HG03039 (cell line): ENCODE measurements at regions not wholly inside any gene's neighbourhood (a gene's known extent, or its start where the extent isn't known, plus 50 kb on each side); places are given as distances from the start of the nearest gene placed in this dataset.

ENCODE experiments used
- ATAC-seq: cut with Tn5 transposase; IDR thresholded peaks from one replicate; pipeline ENCODE4 v1.9.1; 2021; ENCODE audit warnings: mild to moderate bottlenecking, moderate library complexity; ENCODE audit not compliant: unreplicated experiment

DNA sequence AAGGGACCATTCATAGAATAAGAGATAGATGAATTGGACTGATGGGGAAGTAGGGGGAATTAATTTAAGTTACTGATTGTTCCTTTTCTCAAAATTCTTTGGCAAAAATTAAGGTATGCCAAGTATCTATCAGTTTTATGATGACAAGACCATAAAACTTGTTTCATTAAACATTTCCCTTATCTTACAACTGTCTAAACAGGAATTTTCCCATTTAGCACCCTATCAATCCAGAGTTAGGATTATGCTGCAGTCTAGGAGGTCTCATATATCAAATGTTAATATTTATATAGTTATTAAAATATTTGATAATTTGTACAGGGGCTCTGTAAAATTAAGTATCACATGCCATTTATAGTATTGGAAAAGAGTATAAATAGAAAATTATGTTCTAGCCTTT is 51.5 kb upstream of the ARID1B start:
- no peak for ATAC-seq

DNA sequence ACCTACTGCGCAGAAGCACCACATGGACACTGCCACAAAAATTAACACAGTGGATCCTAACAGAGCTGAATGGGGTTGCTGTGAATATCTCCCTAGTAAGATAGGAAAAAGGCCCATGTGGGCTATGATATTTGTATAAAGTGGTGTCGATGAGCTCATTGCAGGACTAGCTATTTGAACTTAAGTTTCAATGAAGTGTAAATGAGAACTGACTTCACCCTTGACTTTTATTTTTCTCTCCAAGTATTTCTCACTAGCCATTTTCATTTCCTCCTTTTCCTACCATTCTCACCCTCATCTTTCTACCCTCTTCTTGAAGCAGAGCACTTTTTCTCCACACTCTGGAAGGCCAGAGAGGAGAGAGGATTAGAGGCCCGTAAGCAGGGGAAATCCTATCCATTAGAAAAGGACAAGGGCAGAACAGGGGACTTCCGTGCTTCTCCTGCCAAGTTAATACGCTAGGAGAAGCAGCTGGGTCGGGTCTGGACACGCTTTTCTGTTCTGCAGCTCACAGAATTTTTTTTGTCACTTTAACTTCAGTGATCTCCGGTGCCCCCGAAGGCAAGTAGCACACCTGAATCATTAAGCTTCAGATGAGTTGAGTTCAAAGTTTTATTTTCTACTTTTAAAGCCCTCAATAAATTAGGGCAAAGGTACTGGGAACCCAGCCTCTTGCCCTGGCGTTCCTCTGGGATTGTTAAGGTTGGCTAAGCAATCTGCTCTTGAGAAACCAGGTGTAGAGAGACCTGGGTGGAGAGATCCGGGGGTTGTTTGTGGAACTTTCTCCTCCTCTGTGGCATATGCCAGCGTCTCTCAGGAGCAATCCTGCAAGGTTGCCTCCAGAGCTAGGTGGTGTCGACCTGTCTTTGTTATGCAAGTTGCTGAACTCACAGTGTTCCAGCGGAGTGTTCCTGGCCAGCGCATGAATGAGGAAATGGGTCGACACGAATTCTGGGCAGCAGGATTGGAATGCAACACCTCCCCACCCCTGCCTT is 56.2 kb upstream of the ARID1B start:
- peak; percentile 45 for ATAC-seq

DNA sequence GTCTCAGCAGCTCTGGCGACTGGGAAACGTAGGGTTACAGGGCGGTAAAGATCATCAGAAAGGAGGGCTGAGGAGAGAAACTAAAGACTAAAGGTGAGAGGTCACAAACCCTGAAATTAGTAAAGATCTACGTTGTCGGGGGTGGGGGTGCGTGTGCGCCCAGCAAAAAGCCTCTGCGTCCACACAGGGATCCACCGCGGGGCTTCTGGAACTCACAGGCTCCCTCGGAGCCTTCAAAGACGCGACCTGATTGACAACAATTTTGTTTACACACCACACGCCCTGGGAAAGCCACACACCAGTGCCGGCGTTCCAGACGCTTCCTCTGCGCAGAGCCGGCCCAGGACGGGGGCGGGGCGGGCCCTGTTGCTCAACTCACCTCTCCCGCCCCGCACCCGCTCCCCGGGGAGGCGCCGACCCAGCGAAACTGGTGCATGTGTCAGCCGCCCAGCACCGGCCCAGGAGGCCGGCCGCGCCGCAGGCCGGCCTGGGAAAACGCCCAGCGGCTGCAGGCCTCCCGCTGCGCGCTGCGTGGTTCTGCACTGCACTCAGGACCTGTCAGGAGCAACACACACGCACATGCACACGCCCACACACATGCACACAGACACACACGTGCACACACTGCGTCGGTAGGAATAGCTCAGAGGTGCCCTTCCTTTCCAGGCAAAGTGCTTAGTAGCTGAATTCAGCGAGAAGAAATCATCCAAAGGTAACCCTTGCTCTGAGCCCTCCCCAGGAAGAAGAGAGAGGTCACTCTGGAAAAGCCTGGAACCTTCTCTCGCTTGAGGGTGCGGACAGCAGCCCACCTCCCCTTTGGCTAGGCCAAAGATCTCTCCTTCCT is 57.2 kb upstream of the ARID1B start:
- ATAC-seq: peak; percentile 73

DNA sequence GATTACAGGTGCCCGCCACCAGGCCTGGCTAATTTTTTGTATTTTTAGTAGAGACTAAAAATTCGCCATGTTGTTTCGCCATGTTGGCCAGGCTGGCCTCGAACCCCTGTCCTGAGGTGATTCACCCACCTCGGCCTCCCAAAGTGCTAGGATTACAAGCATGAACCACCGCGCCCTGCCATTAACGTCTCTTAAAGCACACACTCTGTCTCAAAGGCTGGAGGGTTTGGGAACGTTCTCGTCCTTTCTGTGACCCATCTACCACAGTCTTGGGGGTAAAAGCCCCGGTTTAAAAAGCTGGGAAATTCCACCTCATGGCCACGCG is 57.8 kb upstream of the ARID1B start:
- ATAC-seq: no peak

DNA sequence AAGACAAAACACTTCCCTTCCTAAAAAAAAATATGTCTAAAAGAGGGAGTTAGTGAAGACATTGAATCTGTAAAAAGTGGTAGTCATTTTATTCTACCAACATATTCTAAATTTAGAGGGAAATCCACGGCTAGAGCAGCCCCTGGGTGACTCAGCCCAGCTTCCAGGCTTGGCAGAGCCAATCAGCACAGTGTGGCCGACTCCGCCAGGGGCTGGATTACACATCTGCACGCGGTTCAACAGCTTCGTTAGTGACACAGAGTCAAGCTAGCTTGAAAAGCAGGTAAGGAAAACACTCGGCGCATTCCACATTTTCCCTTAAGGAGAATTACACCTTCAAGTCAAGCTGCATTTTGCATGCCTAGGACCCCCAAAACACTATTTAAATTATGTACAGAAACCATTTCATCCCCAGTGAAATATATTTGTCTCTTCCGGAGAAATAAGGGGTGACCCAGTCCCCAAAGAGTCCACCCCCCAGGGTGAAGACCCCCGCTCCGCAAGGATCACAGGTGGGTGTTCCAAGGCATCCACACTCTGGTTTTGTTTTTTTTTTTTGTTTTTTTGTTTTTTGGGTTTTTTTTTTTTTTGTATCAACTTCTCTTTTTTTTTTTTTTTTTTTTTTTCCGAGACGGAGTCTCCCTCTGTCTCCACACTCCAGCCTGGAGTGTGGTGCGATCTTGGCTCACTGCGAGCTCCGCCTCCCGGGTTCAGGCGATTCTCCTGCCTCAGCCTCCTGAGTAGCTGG is 58.4 kb upstream of the ARID1B start:
- no peak for ATAC-seq

DNA sequence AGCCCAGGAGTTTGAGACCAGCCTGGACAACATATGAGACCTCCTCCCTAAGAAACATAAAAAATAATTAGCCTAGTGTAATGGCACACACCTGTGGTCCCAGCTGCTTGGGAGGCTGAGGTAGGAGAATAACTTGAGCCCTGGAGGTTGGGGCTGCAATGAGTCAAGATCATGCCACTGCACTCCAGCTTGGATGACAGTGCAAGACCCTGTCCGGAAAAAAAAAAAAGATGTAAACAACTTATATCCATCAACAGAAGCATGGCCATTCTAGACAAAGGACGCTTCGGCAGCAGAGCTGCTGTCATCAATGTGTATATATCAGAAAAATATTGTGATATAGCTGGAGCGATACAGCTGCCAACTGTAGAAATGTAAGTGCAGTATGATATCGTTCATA is 59.6 kb upstream of the ARID1B start:
- no peak for ATAC-seq

DNA sequence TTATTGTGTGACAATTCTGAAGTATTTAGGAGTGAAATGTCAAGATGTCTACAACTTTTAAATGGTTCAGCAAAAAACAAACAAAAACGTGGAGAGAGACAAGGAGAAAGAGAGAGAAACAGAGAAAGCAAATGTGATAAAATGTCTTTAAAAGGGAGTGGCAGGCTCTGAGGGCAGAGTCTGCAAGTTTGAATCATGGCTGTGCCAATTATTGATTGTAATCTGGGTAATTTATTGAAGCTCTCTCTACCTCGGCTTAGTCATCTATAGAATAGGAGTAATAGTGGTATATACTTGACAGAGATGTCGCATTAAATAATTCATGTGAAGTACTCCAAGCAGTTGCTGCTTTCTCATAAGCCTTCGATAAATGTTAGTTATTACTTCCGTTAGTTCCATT is 61.3 kb upstream of the ARID1B start:
- ATAC-seq: no peak

DNA sequence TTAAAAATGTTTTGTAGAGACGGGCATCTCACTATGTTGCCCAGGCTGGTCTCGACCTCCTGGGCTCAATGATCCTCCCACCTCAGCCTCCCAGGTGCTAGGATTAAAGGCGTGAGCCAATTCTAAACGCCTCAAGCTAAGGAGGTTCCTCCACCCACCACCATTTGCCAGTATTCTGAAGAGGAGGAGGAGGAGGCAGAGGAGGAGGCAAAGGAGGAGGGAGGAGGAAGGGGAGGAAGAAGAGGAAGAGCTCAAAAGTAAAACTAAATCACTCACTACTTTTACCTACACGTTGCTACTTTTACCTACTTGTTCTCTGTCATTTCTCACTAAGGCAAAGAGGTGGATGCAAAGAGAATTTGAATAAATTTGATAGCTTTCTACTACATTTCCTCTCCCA is 63.6 kb upstream of the ARID1B start:
- ATAC-seq: no peak

DNA sequence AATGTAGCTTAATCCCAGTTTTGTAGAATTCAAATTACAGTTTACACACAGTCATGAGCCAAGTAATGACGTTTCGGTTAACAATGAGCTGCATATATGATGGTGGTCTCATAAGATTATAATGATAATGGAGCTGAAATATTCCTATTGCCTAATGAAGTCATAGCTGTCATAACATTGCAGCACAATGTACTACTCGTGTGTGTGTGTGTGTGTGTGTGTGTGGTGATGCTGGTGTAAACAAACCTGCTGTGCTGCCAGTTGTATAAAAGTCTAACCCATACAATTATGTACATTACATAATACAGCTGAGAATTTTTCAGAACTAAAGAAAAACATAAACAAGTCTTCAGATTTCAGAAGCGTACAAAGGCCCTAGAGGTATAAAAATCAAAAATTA is 66.7 kb upstream of the ARID1B start:
- ATAC-seq: no peak

DNA sequence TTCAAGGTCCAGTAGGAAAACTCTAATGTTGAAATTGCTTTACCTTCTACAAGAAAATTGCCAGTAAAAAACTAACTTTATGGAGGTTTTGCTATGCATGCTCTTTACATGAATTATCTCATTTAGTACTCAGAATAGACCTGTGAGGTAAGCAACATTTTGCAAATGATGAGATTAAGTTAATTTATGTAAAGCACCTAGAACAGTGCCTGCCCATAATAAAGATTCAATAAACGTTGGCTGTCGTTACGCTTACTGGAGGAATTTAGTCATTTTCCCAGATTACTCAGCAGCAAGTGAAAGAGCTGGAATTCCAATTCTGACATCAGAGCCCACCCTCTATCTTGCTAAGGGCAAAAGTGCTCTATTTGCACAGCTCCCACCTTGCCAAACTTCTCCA is 69.4 kb upstream of the ARID1B start:
- no peak for ATAC-seq

DNA sequence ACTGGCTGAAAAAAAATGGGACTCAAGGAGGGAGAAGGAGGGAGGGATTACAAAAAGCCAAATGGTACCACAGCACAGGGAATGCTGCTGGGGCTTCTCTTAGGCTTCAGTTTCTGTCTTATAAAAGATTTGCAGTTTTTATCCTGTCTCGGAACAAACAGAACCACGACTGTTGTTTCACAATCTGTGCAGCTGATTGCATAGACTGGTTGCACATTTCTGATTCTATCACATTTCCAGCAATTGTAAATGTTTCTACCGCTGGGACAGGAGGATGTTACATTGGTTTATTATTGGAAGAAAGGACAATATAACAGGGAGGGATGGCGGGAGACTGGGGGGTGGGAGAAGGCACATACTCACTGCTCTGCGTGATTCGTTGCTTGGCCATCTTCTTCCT is 73.5 kb upstream of the ARID1B start:
- ATAC-seq: no peak

DNA sequence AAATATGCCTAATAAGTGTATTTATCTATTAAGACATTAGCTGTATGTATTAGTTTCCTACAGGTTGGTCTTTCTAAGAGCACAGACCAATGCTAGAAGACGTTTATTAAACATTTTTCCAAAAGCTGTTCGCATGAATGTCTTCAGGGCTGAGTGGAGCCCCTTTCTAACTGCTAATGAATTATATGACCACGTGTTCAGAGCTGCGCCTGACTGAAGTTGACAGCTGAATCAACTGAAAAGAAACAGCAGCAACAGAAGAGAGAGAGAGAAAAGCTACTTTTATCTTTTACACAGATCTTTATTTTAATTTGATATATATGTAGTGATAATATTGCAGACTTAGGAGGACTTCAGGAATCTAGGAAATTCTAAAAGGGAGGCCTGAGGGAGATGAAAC is 75.2 kb upstream of the ARID1B start:
- no peak for ATAC-seq

DNA sequence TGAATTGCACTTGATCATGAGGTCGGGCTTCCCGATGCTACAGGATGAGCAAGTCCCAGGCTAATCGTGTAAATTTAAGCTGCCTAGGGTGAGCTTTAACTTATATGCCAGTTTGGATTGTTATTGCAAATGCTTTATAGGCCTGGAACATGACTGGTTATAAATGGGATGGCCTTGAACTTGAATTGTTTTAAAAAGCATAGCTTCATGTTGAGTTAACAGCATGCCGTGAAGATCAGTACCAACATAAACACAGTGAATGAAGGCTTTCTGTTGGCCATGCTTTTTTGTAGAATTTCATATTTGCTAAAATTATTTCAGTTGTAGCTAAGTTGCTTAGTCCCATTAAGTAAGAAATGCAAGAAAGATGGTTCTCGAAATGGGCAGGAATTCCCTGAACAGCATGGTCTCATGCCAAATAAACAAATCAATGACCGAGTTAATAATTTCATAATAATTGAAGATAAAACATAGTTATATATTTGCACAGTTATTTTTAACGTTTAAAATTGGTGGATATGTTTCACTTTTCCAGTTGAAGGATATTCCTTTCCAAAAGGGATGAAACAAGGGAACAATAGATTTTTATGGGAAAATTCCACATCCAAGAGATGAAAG is 76.6 kb upstream of the ARID1B start:
- no peak for ATAC-seq

DNA sequence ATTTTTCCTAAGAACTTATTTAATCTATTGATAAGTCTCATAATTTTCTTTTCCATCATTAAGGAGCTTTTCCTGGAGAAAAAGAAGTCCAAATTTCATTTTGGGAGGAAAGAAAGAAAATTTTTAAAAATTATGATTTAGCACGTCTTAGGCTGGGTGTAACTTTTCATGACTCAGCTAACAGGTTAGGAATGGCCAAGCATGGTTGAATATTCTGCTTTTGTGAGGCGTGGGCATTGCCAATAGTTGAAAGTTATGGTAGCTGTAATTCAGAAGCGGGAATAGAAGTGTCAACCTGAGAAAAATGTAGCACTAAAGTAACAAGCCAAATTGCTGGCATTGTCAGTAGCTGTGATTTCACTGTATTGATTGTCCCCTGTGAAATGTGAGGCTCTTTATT is 77.2 kb upstream of the ARID1B start:
- ATAC-seq: no peak

DNA sequence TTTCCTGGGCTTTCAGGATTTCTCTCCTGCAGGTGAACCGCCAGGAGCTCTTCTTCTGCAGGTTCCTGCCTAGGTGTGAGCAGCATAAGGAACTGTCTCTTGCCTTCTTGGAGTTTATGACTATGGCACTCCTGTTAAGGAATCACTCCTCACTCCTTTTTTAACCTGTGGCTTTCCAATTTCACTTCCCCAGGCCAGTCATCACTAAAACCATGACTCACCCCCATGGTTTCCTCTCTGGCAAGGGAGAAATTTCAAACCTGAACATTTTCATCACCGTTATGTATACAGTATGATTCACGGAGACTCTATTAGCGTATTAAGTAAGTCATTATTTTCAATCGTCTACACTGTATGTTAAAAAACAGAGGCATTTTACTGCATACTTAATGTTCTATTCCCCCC is 78.2 kb upstream of the ARID1B start:
- peak; percentile 40 for ATAC-seq

DNA sequence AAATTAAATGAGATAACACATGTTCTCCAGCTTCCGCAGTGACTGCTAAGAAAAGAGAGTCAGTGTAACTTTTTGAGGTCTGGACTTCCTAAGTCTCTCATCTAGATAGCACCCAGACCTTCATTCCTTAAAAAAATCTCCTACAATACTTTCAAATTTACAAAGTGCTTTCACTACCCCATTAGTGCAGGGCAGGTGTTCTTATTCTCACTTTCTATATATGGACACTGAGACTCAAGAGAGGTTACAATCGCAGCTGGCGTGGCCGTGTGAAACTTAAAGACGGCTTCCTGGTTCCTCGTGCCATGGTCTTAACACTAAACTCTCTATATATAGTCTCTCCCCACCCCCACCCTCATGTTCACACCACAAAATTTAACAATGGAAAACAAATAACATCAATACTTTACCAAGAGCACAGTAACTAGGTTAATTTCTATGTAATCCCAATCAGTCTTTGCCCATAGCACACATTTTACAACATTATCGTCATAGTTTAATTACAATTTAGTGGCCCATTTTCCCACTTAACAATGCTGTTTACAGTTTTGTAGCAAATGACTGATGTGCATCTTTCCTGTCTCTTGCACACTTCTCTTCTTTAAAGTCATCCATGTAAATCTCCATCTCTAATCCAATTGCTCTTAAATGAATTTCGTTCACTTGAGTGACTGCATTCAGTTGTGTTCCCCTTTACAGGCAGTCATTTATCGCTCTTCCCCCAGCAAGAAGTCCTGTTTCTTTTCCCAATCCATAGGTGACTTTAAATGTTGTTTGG is 78.8 kb upstream of the ARID1B start:
- peak; percentile 74 for ATAC-seq

DNA sequence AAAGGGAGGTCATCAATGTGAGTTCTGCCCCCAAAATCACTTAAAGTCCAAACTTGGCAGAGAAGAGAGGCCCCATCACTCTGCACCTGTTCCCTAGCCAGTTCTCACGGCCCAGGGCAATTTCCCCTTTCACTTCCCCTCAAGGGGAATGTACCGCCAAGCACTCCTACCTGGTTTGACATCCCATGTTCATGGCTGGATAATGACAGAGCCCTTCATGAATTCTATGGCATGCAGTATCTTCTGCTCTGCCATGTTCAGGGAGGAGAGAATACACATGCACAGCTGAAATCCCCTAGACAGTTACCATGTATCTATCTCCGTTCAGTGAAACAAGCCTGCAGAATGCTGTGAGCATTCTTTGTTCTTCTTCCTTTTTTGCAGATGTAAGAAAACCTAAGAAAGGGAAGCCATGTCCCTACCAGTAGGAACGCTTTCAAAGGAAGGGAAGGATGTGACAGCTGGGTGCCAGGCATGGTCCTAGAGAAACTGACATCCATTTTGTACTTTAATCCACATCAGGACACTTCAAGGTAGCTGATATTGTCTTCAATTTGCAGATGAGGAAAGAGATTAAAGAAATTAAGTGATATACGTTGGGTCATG is 79.8 kb upstream of the ARID1B start:
- ATAC-seq: no peak

DNA sequence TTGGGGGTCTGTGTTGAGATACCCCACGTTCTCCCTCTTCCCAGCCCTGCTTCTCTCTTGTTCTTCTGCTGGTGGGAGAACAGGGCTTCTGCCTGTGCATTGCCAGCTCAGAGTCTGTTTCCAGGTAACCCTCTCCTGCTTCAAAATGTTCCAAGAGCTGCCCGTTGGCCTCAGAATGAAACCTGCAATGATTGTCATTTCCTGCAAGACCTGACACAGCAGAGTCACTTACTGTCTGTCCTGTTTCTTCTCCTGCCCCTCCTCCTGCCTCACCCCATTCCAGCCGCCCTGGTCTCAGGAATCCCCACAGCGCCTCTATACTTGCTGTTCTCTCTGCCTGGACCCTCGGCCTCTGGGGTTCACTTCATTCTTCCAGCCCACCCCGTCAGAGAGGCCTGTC is 81.4 kb upstream of the ARID1B start:
- no peak for ATAC-seq

DNA sequence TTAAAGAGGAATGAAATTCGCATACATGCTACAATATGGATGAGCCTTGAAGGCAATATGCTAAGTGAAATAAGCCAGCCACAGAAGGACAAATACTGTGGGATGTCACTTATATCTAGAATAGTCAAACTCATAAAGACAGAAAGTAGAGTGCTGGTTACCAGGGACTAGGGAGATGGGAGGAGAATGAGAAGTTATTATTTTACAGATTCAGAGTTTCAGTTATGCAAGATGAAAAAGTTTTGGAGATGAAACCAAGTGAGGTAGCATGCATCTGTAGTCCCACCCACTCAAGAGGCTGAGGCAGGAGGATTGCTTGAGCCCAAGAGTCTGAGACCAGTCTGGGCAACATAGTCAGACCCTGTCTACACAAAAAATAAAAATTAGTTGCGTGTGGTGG is 82.5 kb upstream of the ARID1B start:
- no peak for ATAC-seq

DNA sequence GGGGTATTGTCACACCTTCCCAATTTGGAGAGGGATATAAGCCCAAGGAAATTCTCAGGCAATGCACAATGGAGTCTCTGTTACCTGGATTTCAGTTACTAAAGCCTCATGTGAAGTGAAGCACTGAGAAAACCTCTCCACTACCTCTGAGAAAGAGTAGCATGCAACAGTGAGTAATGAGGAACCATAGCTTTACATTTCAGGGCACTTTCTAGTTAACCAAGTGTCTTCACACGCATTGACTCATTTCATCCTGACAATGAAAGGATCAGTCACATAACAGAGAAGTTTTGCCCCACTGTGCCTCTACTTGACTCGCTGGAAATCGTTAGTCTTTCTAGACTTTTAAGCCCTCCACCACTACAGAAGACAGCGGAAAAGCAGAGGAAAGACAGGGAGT is 86.2 kb upstream of the ARID1B start:
- peak; percentile 47 for ATAC-seq
